HL-60 (cell line): ENCODE measurements at regions not wholly inside any gene's neighbourhood (a gene's known extent, or its start where the extent isn't known, plus 50 kb on each side); places are given as distances from the start of the nearest gene placed in this dataset.

Experiments used
- DNase-seq, 2 experiments: peaks; one replicate each; pipeline ENCODE4 v3.0.0-alpha.2; 2010 to 2020; ENCODE audit warnings: low read depth in 1 of 2, low spot score in 1 of 2
- H3K27ac ChIP-seq: fragments of 250-450 bp; sonication (Bioruptor Pico); replicated peaks from 2 replicates; pipeline ENCODE4 v1.5.1; 2020; ENCODE audit warnings: mild to moderate bottlenecking, moderate library complexity
- H3K27me3 ChIP-seq: fragments of 250-450 bp; sonication (Bioruptor Pico); 2 replicates; pipeline ENCODE4 v1.5.1; 2021; ENCODE audit warnings: mild to moderate bottlenecking, moderate library complexity; ENCODE audit not compliant: insufficient read depth, poor library complexity, severe bottlenecking
- H3K4me3 ChIP-seq: replicated peaks from 2 replicates; pipeline ENCODE4 v1.5.1; 2011; ENCODE audit warnings: mild to moderate bottlenecking, control low read depth, low read length; ENCODE audit not compliant: insufficient read depth
- GABPA ChIP-seq: IDR thresholded peaks from 2 replicates; pipeline ENCODE4 v1.6.1; 2012; ENCODE audit warnings: low read depth
- POLR2AphosphoS5 ChIP-seq: IDR thresholded peaks from 2 replicates; pipeline ENCODE4 v1.6.1; 2012; ENCODE audit warnings: low read depth
- SPI1 ChIP-seq: IDR thresholded peaks from 2 replicates; pipeline ENCODE4 v1.6.1; 2012; ENCODE audit warnings: low read depth, mild to moderate bottlenecking, borderline replicate concordance
- TF ChIP-seq, protein P1 (sequence below): IDR thresholded peaks from one replicate; pipeline ENCODE4 v1.5.1; 2011; ENCODE audit warnings: low read length, control low read depth, inconsistent platforms; ENCODE audit not compliant: insufficient read depth
- TF ChIP-seq, protein P2 (sequence below): IDR thresholded peaks from 2 replicates; pipeline ENCODE4 v1.6.1; 2012; ENCODE audit warnings: low read depth; ENCODE audit not compliant: insufficient replicate concordance

DNA sequence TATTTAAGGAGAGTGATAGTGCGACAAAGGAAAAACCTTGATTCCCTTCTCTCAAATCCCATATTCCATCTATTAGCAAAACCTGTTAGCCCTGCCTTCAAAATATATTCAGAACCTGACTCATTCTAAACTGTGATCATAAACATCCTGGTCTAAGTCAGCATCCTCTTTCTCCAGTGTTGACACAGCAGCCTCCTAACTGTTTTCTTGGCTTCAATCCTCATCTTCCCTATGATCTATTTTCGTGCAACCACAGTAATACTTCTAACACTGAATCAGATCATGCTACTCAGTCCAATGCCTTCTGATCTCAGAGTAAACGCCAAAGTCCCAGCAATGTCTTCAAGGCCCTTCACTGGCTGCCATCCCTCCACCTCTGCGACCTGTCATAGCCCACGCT is 785.1 kb downstream of the EDEM1 start:
- no peak for TF ChIP-seq POLR2AphosphoS5
- TF ChIP-seq, protein P1, sequence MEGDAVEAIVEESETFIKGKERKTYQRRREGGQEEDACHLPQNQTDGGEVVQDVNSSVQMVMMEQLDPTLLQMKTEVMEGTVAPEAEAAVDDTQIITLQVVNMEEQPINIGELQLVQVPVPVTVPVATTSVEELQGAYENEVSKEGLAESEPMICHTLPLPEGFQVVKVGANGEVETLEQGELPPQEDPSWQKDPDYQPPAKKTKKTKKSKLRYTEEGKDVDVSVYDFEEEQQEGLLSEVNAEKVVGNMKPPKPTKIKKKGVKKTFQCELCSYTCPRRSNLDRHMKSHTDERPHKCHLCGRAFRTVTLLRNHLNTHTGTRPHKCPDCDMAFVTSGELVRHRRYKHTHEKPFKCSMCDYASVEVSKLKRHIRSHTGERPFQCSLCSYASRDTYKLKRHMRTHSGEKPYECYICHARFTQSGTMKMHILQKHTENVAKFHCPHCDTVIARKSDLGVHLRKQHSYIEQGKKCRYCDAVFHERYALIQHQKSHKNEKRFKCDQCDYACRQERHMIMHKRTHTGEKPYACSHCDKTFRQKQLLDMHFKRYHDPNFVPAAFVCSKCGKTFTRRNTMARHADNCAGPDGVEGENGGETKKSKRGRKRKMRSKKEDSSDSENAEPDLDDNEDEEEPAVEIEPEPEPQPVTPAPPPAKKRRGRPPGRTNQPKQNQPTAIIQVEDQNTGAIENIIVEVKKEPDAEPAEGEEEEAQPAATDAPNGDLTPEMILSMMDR, result no peak
- TF ChIP-seq GABPA, result no peak
- TF ChIP-seq, protein P2, sequence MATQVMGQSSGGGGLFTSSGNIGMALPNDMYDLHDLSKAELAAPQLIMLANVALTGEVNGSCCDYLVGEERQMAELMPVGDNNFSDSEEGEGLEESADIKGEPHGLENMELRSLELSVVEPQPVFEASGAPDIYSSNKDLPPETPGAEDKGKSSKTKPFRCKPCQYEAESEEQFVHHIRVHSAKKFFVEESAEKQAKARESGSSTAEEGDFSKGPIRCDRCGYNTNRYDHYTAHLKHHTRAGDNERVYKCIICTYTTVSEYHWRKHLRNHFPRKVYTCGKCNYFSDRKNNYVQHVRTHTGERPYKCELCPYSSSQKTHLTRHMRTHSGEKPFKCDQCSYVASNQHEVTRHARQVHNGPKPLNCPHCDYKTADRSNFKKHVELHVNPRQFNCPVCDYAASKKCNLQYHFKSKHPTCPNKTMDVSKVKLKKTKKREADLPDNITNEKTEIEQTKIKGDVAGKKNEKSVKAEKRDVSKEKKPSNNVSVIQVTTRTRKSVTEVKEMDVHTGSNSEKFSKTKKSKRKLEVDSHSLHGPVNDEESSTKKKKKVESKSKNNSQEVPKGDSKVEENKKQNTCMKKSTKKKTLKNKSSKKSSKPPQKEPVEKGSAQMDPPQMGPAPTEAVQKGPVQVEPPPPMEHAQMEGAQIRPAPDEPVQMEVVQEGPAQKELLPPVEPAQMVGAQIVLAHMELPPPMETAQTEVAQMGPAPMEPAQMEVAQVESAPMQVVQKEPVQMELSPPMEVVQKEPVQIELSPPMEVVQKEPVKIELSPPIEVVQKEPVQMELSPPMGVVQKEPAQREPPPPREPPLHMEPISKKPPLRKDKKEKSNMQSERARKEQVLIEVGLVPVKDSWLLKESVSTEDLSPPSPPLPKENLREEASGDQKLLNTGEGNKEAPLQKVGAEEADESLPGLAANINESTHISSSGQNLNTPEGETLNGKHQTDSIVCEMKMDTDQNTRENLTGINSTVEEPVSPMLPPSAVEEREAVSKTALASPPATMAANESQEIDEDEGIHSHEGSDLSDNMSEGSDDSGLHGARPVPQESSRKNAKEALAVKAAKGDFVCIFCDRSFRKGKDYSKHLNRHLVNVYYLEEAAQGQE, result no peak
- TF ChIP-seq SPI1, result no peak
- Histone ChIP-seq H3K27me3 (no peaks in the 10 kb centered on the region), H3K27ac (no peak overlapping the region), H3K4me3 (no peak overlapping the region)
- DNase-seq, result no peak

DNA sequence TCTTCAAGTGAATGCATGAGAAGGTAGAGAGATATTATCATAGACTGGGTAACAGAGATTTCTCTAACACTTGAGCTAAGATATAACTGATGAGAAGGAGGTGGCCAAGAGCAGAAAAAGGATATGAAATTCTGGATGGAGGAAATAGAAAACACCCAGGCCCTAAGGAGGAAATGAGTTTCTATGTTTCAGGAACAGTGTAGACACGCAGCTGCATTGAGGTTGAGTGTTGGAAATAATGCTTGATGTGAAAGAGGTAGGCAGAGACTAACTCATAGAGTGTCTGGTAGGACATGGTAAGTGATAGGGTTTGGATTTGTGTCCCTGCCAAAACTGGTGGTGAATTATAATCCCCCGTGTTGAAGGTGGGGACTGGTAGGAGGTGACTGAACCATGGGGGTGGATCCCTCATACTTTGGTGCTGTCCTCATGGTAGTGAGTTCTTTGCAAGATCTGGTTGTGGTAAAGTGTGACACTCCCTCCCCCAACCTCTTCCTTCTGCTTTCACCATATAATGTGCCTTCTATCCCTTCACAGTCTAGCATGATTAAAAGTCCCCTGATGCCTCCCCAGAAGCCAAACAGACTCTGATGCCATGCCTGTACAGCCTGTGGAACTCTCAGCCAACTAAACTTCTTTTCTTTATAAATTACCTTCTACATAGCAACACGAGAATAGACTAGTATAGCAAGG is 787.3 kb downstream of the EDEM1 start:
- DNase-seq, result no peak
- no peak overlapping the region for H3K4me3 ChIP-seq
- TF ChIP-seq POLR2AphosphoS5 (no peak), GABPA (no peak), SPI1 (no peak)
- TF ChIP-seq, protein P2, result no peak
- TF ChIP-seq, protein P1, result no peak
- no peak overlapping the region for H3K27ac ChIP-seq
- H3K27me3 ChIP-seq, result no peaks in the 10 kb centered on the region

DNA sequence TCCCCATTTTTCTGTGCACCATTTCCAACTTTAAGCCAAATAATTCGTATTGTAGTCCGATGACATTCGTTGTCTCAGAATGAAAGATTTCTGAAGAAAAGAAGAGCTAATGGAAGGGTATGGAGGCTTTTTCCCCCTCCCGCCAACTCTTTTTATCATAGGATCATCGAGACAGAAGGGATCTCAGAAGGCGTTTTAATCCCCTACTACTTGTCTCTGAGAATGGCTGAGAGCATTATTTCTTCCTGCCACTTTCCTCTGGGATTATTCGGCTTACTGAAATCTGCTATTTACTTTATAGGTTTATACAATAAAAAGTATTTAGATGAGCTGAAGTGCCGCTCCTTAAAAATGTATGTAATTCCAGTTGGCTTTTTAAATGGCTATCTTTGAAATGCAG is 789.8 kb downstream of the EDEM1 start:
- TF ChIP-seq, protein P2, result no peak
- TF ChIP-seq SPI1 (no peak), POLR2AphosphoS5 (no peak), GABPA (no peak)
- TF ChIP-seq, protein P1, result no peak
- no peak for DNase-seq
- Histone ChIP-seq H3K27me3 (no peaks in the 10 kb centered on the region), H3K27ac (no peak overlapping the region), H3K4me3 (no peak overlapping the region)
